ENCODE measurements at regions not wholly inside any gene's neighbourhood (a gene's known extent, or its start where the extent isn't known, plus 50 kb on each side); places are given as distances from the start of the nearest gene placed in this dataset.
"Not testable (repeated sequence)": the region's sequence is repeated elsewhere in the genome, so short reads cannot be mapped to it uniquely, and the experiment has no call there.

GRCh38 chr3:137191133-137191923 is 233.5 kb downstream of the IL20RB start:
- DNase-seq (ENCODE audit: low read depth, low spot score), result no peak
- no peak overlapping the region for H3K4me3 ChIP-seq (ENCODE audit: insufficient read length, low read depth)
- H3K4me1 ChIP-seq (ENCODE audit: insufficient read depth, insufficient read length), result no peaks in the 10 kb centered on the region
- H3K9me3 ChIP-seq (ENCODE audit: insufficient read depth, low read length), result no peaks in the 10 kb centered on the region
- no peaks in the 10 kb centered on the region for H3K36me3 ChIP-seq (ENCODE audit: insufficient read depth, insufficient read length, low read length)
- H3K9ac ChIP-seq (ENCODE audit: insufficient read length, low read depth), result no peak overlapping the region
- H3K27me3 ChIP-seq (ENCODE audit: insufficient read depth, insufficient read length), result no peaks in the 10 kb centered on the region
- no peak for TF ChIP-seq YY1 (IDR thresholded peaks at IDR 0.05; ENCODE audit: insufficient read depth, insufficient read length)
- no peak for TF ChIP-seq ZNF274 (IDR thresholded peaks at IDR 0.05; ENCODE audit: low read depth, low read length)
- TF ChIP-seq SUZ12 (IDR thresholded peaks at IDR 0.05; ENCODE audit: extremely low read depth, insufficient read depth, insufficient read length), result no peak

GRCh38 chr3:137191951-137192350 is 234.2 kb downstream of the IL20RB start:
- Histone ChIP-seq H3K36me3 (ENCODE audit: insufficient read depth, insufficient read length, low read length) (no peaks in the 10 kb centered on the region), H3K9ac (ENCODE audit: insufficient read length, low read depth) (no peak overlapping the region), H3K4me1 (ENCODE audit: insufficient read depth, insufficient read length) (no peaks in the 10 kb centered on the region), H3K27me3 (ENCODE audit: insufficient read depth, insufficient read length) (no peaks in the 10 kb centered on the region), H3K4me3 (ENCODE audit: insufficient read length, low read depth) (no peak overlapping the region), H3K9me3 (ENCODE audit: insufficient read depth, low read length) (no peaks in the 10 kb centered on the region)
- TF ChIP-seq YY1 (IDR thresholded peaks at IDR 0.05; ENCODE audit: insufficient read depth, insufficient read length) (no peak), ZNF274 (IDR thresholded peaks at IDR 0.05; ENCODE audit: low read depth, low read length) (no peak), SUZ12 (IDR thresholded peaks at IDR 0.05; ENCODE audit: extremely low read depth, insufficient read depth, insufficient read length) (no peak)
- DNase-seq (ENCODE audit: low read depth, low spot score), result no peak

- Histone ChIP-seq H3K9me3 (ENCODE audit: insufficient read depth, low read length) (peaks cover 2% of the 10 kb centered on the region; the same call in 1 of the 2 replicates), H3K27me3 (ENCODE audit: insufficient read depth, insufficient read length) (no peaks in the 10 kb centered on the region), H3K4me1 (ENCODE audit: insufficient read depth, insufficient read length) (no peaks in the 10 kb centered on the region), H3K9ac (ENCODE audit: insufficient read length, low read depth) (no peak overlapping the region), H3K4me3 (ENCODE audit: insufficient read length, low read depth) (no peak overlapping the region), H3K36me3 (ENCODE audit: insufficient read depth, insufficient read length, low read length) (no peaks in the 10 kb centered on the region)
- TF ChIP-seq YY1 (IDR thresholded peaks at IDR 0.05; ENCODE audit: insufficient read depth, insufficient read length) (no peak), ZNF274 (IDR thresholded peaks at IDR 0.05; ENCODE audit: low read depth, low read length) (no peak), SUZ12 (IDR thresholded peaks at IDR 0.05; ENCODE audit: extremely low read depth, insufficient read depth, insufficient read length) (no peak)
- DNase-seq (ENCODE audit: low read depth, low spot score), result peak; percentile 64
These were observed 236.5 kb downstream of the IL20RB start for GRCh38 chr3:137194301-137194700.

GRCh38 chr3:137198374-137198773 is 240.6 kb downstream of the IL20RB start:
- H3K4me1 ChIP-seq (ENCODE audit: insufficient read depth, insufficient read length); H3K9ac ChIP-seq (ENCODE audit: insufficient read length, low read depth): not testable (repeated sequence)

DNA sequence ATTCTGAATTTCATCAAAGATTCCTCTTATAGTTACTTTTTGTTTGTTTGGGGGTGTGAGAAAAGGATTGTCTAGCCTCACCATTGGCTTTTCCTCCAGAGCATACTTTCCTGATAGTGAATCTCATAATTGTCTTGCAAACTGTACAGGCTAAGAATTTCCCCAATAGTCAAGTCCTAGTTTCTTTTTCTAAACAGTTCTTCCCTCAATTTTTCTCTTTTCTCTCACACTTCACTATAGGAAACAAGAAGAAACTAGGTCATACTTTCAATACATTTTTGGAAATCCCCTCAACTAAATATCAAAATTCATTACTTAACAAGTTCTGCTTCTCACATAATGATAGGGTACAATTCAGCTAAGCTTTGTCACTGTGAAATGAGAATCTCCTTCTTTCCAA is 241.9 kb downstream of the IL20RB start:
- no peaks in the 10 kb centered on the region for H3K27me3 ChIP-seq (ENCODE audit: insufficient read depth, insufficient read length)
- no peak overlapping the region for H3K9ac ChIP-seq (ENCODE audit: insufficient read length, low read depth)
- TF ChIP-seq ZNF274 (IDR thresholded peaks at IDR 0.05; ENCODE audit: low read depth, low read length) (no peak), YY1 (IDR thresholded peaks at IDR 0.05; ENCODE audit: insufficient read depth, insufficient read length) (no peak), SUZ12 (IDR thresholded peaks at IDR 0.05; ENCODE audit: extremely low read depth, insufficient read depth, insufficient read length) (no peak)
- no peak for DNase-seq (ENCODE audit: low read depth, low spot score)
- no peaks in the 10 kb centered on the region for H3K36me3 ChIP-seq (ENCODE audit: insufficient read depth, insufficient read length, low read length)
- H3K4me3 ChIP-seq (ENCODE audit: insufficient read length, low read depth), result no peak overlapping the region
- H3K9me3 ChIP-seq (ENCODE audit: insufficient read depth, low read length), result peaks cover 5% of the 10 kb centered on the region; the same call in 1 of the 2 replicates
- no peaks in the 10 kb centered on the region for H3K4me1 ChIP-seq (ENCODE audit: insufficient read depth, insufficient read length)

More at GRCh38 chr3:137198374-137198773, 240.6 kb downstream of the IL20RB start:
- H3K27me3 ChIP-seq (ENCODE audit: insufficient read depth, insufficient read length); H3K9me3 ChIP-seq (ENCODE audit: insufficient read depth, low read length); H3K36me3 ChIP-seq (ENCODE audit: insufficient read depth, insufficient read length, low read length); H3K4me3 ChIP-seq (ENCODE audit: insufficient read length, low read depth); DNase-seq (ENCODE audit: low read depth, low spot score): not testable (repeated sequence)

- H3K4me3 ChIP-seq (ENCODE audit: insufficient read length, low read depth), result no peak overlapping the region
- TF ChIP-seq ZNF274 (IDR thresholded peaks at IDR 0.05; ENCODE audit: low read depth, low read length) (no peak), SUZ12 (IDR thresholded peaks at IDR 0.05; ENCODE audit: extremely low read depth, insufficient read depth, insufficient read length) (no peak), YY1 (IDR thresholded peaks at IDR 0.05; ENCODE audit: insufficient read depth, insufficient read length) (no peak)
- H3K9ac ChIP-seq (ENCODE audit: insufficient read length, low read depth), result no peak overlapping the region
- no peaks in the 10 kb centered on the region for H3K36me3 ChIP-seq (ENCODE audit: insufficient read depth, insufficient read length, low read length)
- H3K4me1 ChIP-seq (ENCODE audit: insufficient read depth, insufficient read length), result no peaks in the 10 kb centered on the region
- H3K27me3 ChIP-seq (ENCODE audit: insufficient read depth, insufficient read length), result no peaks in the 10 kb centered on the region
- peaks cover 5% of the 10 kb centered on the region; the same call in 1 of the 2 replicates for H3K9me3 ChIP-seq (ENCODE audit: insufficient read depth, low read length)
- DNase-seq (ENCODE audit: low read depth, low spot score), result no peak
These were observed 243.3 kb downstream of the IL20RB start for GRCh38 chr3:137201066-137201465.

DNA sequence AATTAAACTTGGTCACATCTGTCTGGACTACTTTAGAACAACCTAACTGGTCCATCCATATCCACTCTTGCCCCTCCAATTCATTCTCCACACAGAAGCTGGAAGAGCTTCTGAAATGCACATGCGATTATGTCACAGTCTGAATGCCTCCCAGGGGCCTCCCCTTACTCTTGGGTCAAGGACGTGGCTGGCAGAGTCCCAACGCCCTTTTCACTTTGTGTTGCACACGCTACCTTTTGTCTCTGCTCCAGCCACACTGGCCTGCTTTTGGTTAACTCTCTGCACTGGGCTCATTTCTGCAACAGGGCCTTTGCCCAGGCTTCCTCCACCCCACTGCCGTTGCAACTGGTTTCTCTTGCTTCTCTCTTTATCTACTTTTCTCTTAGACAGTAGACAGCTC is 245.2 kb downstream of the IL20RB start:
- DNase-seq (ENCODE audit: low read depth, low spot score), result no peak
- Histone ChIP-seq H3K4me1 (ENCODE audit: insufficient read depth, insufficient read length) (no peaks in the 10 kb centered on the region), H3K9me3 (ENCODE audit: insufficient read depth, low read length) (peaks cover 5% of the 10 kb centered on the region; the same call in 1 of the 2 replicates), H3K36me3 (ENCODE audit: insufficient read depth, insufficient read length, low read length) (no peaks in the 10 kb centered on the region), H3K9ac (ENCODE audit: insufficient read length, low read depth) (no peak overlapping the region), H3K27me3 (ENCODE audit: insufficient read depth, insufficient read length) (no peaks in the 10 kb centered on the region), H3K4me3 (ENCODE audit: insufficient read length, low read depth) (no peak overlapping the region)
- no peak for TF ChIP-seq SUZ12 (IDR thresholded peaks at IDR 0.05; ENCODE audit: extremely low read depth, insufficient read depth, insufficient read length)
- no peak for TF ChIP-seq YY1 (IDR thresholded peaks at IDR 0.05; ENCODE audit: insufficient read depth, insufficient read length)
- TF ChIP-seq ZNF274 (IDR thresholded peaks at IDR 0.05; ENCODE audit: low read depth, low read length), result no peak

Measured in NT2/D1 (cell line).